ENCODE measurements at regions not wholly inside any gene's neighbourhood (a gene's known extent, or its start where the extent isn't known, plus 50 kb on each side); places are given as distances from the start of the nearest gene placed in this dataset.
"Not testable (repeated sequence)": the region's sequence is repeated elsewhere in the genome, so short reads cannot be mapped to it uniquely, and the experiment has no call there.

DNA sequence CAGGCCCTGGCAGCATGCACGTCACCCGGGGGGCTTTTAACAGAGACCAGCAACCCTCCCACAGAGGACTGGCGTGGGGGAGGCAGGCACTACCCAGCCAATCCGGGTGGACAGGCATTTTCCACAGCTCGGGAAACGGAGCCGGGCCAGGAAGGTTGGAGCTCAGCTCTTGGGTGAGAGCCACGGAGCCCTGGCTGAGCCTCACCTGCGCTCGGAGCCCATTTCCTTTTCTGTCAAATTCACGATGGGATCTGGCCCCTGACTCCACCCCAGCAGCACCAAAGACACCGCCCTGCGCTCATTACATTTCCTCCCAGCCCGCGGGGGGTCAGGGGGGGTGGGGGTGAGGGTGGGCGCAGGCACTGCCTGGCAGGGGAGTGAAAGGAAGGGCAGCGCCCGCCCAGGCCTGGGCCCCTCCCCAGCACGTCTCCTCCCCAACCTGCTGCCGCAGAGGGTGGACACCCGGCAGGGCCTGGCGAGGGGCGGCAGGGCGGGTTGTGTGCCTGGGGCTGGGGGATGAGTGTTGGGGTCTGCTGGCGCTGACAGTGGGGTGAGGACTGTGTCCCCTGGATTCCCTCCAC, 145.4 kb downstream of the LAT start:
- TF ChIP-seq, protein P1, sequence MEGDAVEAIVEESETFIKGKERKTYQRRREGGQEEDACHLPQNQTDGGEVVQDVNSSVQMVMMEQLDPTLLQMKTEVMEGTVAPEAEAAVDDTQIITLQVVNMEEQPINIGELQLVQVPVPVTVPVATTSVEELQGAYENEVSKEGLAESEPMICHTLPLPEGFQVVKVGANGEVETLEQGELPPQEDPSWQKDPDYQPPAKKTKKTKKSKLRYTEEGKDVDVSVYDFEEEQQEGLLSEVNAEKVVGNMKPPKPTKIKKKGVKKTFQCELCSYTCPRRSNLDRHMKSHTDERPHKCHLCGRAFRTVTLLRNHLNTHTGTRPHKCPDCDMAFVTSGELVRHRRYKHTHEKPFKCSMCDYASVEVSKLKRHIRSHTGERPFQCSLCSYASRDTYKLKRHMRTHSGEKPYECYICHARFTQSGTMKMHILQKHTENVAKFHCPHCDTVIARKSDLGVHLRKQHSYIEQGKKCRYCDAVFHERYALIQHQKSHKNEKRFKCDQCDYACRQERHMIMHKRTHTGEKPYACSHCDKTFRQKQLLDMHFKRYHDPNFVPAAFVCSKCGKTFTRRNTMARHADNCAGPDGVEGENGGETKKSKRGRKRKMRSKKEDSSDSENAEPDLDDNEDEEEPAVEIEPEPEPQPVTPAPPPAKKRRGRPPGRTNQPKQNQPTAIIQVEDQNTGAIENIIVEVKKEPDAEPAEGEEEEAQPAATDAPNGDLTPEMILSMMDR (IDR thresholded peaks at IDR 0.05), result not testable (repeated sequence)
- TF ChIP-seq POLR2A (IDR thresholded peaks at IDR 0.05), result not testable (repeated sequence)

All from thyroid gland (tissue), 4 donors.